ENCODE measurements at regions not wholly inside any gene's neighbourhood (a gene's known extent, or its start where the extent isn't known, plus 50 kb on each side); places are given as distances from the start of the nearest gene placed in this dataset.

DNA sequence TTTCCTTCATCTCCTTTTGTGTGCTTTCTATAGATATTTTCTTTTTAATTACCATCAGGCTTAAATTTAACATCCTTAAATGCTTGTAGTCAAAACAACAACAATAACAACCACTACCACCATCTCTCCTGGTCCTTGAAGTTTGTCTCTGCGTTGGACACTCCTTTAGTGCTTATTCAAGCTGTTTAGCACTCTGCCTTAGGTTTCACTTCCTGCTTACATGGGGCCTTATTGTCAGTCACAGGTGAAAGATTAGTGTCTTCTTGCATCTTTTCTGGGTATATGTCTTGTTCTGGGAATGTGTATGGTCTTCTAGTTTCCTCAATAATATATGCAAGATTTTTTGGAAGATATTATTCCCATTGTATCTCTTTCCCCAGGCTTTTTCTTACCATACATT is 240.1 kb upstream of the NXPH2 start:
- ATAC-seq (no peak), DNase-seq (ENCODE audit: low read depth, low spot score) (no peak)
- intact Hi-C loops (cut with micrococcal nuclease; ENCODE audit: unreplicated experiment) (no loop called here), in situ Hi-C loops (cut with HindIII; ENCODE audit: low pct_unique_long_range_greater_than_20kb, low sequenced_read_pairs) (no loop called here)
- TF ChIP-seq POLR2AphosphoS5 (IDR thresholded peaks at IDR 0.05; ENCODE audit: low read depth, low read length) (no peak), SIN3A (IDR thresholded peaks at IDR 0.05; ENCODE audit: borderline replicate concordance, insufficient read depth, low read depth, low read length) (no peak), CTCF (IDR thresholded peaks at IDR 0.05) (no peak), TCF7L2 (IDR thresholded peaks at IDR 0.05; ENCODE audit: low read depth, low read length) (no peak)
- TF ChIP-seq, protein P1, sequence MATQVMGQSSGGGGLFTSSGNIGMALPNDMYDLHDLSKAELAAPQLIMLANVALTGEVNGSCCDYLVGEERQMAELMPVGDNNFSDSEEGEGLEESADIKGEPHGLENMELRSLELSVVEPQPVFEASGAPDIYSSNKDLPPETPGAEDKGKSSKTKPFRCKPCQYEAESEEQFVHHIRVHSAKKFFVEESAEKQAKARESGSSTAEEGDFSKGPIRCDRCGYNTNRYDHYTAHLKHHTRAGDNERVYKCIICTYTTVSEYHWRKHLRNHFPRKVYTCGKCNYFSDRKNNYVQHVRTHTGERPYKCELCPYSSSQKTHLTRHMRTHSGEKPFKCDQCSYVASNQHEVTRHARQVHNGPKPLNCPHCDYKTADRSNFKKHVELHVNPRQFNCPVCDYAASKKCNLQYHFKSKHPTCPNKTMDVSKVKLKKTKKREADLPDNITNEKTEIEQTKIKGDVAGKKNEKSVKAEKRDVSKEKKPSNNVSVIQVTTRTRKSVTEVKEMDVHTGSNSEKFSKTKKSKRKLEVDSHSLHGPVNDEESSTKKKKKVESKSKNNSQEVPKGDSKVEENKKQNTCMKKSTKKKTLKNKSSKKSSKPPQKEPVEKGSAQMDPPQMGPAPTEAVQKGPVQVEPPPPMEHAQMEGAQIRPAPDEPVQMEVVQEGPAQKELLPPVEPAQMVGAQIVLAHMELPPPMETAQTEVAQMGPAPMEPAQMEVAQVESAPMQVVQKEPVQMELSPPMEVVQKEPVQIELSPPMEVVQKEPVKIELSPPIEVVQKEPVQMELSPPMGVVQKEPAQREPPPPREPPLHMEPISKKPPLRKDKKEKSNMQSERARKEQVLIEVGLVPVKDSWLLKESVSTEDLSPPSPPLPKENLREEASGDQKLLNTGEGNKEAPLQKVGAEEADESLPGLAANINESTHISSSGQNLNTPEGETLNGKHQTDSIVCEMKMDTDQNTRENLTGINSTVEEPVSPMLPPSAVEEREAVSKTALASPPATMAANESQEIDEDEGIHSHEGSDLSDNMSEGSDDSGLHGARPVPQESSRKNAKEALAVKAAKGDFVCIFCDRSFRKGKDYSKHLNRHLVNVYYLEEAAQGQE (IDR thresholded peaks at IDR 0.05; ENCODE audit: insufficient read depth in 1 of 2, low read depth in 2 of 2, low read length in 1 of 2), result no peak
- no TSS peak for BruUV-seq (replicated peaks)
- CTCF ChIA-PET, result no interaction called here
- POLR2A ChIA-PET, result no interaction called here
- Histone ChIP-seq H3K27ac (ENCODE audit: low read length) (no peak overlapping the region), H3K27me3 (ENCODE audit: control insufficient read depth, insufficient read depth, low read length) (no peaks in the 10 kb centered on the region), H3K4me3 (ENCODE audit: low read depth in 2 of 2, low read length in 2 of 2) (no peak overlapping the region), H3K9me3 (ENCODE audit: control insufficient read depth, insufficient read depth, low read depth, low read length) (no peaks in the 10 kb centered on the region), H3K4me1 (ENCODE audit: control insufficient read depth, insufficient read depth, low read length) (no peaks in the 10 kb centered on the region), H3K36me3 (ENCODE audit: control insufficient read depth, insufficient read depth, low read length) (no peaks in the 10 kb centered on the region)

- POLR2A ChIA-PET, result no interaction called here
- Histone ChIP-seq H3K36me3 (ENCODE audit: control insufficient read depth, insufficient read depth, low read length) (no peaks in the 10 kb centered on the region), H3K27ac (ENCODE audit: low read length) (no peak overlapping the region), H3K27me3 (ENCODE audit: control insufficient read depth, insufficient read depth, low read length) (no peaks in the 10 kb centered on the region), H3K4me1 (ENCODE audit: control insufficient read depth, insufficient read depth, low read length) (no peaks in the 10 kb centered on the region), H3K9me3 (ENCODE audit: control insufficient read depth, insufficient read depth, low read depth, low read length) (no peaks in the 10 kb centered on the region), H3K4me3 (ENCODE audit: low read depth in 2 of 2, low read length in 2 of 2) (no peak overlapping the region)
- ATAC-seq (no peak), DNase-seq (ENCODE audit: low read depth, low spot score) (no peak)
- no TSS peak for BruUV-seq (replicated peaks)
- intact Hi-C loops (cut with micrococcal nuclease; ENCODE audit: unreplicated experiment) (no loop called here), in situ Hi-C loops (cut with HindIII; ENCODE audit: low pct_unique_long_range_greater_than_20kb, low sequenced_read_pairs) (no loop called here)
- no peak for TF ChIP-seq CTCF (IDR thresholded peaks at IDR 0.05)
- TF ChIP-seq, protein P1 (IDR thresholded peaks at IDR 0.05; ENCODE audit: insufficient read depth in 1 of 2, low read depth in 2 of 2, low read length in 1 of 2), result no peak
- no peak for TF ChIP-seq POLR2AphosphoS5 (IDR thresholded peaks at IDR 0.05; ENCODE audit: low read depth, low read length)
- TF ChIP-seq TCF7L2 (IDR thresholded peaks at IDR 0.05; ENCODE audit: low read depth, low read length), result no peak
- TF ChIP-seq SIN3A (IDR thresholded peaks at IDR 0.05; ENCODE audit: borderline replicate concordance, insufficient read depth, low read depth, low read length), result no peak
- CTCF ChIA-PET, result no interaction called here
These were observed 238.1 kb upstream of the NXPH2 start for GRCh38 chr2:139018252-139018651.
